H1 (cell line): ENCODE measurements at regions not wholly inside any gene's neighbourhood (a gene's known extent, or its start where the extent isn't known, plus 50 kb on each side); places are given as distances from the start of the nearest gene placed in this dataset.

Experiments used
- CTBP2 ChIP-seq: IDR thresholded peaks from 2 replicates; pipeline ENCODE4 v1.7.0; 2011; ENCODE audit warnings: borderline replicate concordance, mild to moderate bottlenecking, moderate library complexity, mixed read lengths, low read length; ENCODE audit not compliant: insufficient read depth, insufficient read length

- no peak for TF ChIP-seq CTBP2
- TF ChIP-seq, all 59 proteins: peak for 0
Observed at GRCh38 chr6:164294047-164294784, 879.7 kb downstream of the QKI start (continued).
